ENCODE measurements at regions not wholly inside any gene's neighbourhood (a gene's known extent, or its start where the extent isn't known, plus 50 kb on each side); places are given as distances from the start of the nearest gene placed in this dataset.

DNA sequence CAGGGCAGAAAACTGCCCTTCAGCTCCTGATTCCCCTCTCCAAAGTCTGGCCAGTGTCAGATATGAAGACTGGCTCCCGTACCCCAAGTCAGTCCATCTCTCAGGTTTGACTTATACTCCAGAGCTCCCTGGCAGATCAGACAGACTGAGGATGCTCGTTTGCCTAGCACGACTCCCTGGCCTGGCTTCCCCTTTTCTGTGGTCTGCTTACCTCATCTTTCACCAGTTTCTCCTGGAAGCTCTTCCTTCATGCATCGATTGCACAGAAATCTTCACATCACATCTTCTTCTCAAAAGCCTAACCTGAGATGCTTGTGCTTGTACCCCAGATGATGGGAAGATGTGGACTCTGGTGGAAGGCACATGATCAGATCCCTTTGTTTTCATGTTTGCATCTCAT is 387.9 kb upstream of the POU3F3 start:
- ATAC-seq, result no peak
- TF ChIP-seq OSR1 (CRISPR knock-in tag; IDR thresholded peaks at IDR 0.05) (no peak), ARNTL (CRISPR knock-in tag; IDR thresholded peaks at IDR 0.05; ENCODE audit: borderline replicate concordance, low read depth) (no peak)

GRCh38 chr2:104468846-104469245 is 385.1 kb upstream of the POU3F3 start:
- ATAC-seq, result no peak

GRCh38 chr2:104472076-104472475 is 381.8 kb upstream of the POU3F3 start:
- no peak for ATAC-seq
- TF ChIP-seq TCF4 (CRISPR knock-in tag; IDR thresholded peaks at IDR 0.05; ENCODE audit: borderline replicate concordance) (no peak), TOX (CRISPR knock-in tag; IDR thresholded peaks at IDR 0.05; ENCODE audit: borderline replicate concordance) (no peak), TSHZ2 (CRISPR knock-in tag; IDR thresholded peaks at IDR 0.05) (no peak), ESRRG (CRISPR knock-in tag; IDR thresholded peaks at IDR 0.05) (no peak), ZFP3 (CRISPR knock-in tag; IDR thresholded peaks at IDR 0.05) (no peak)

More at GRCh38 chr2:104468846-104469245, 385.1 kb upstream of the POU3F3 start:
- no peak for TF ChIP-seq CSDC2 (CRISPR knock-in tag; IDR thresholded peaks at IDR 0.05)
- no peak for TF ChIP-seq BACH2 (CRISPR knock-in tag; IDR thresholded peaks at IDR 0.05; ENCODE audit: borderline replicate concordance)
- no peak for TF ChIP-seq TSHZ2 (CRISPR knock-in tag; IDR thresholded peaks at IDR 0.05)
- no peak for TF ChIP-seq TCF4 (CRISPR knock-in tag; IDR thresholded peaks at IDR 0.05; ENCODE audit: borderline replicate concordance)
- no peak for TF ChIP-seq OSR1 (CRISPR knock-in tag; IDR thresholded peaks at IDR 0.05)
- no peak for TF ChIP-seq PPARA (CRISPR knock-in tag; IDR thresholded peaks at IDR 0.05; ENCODE audit: borderline replicate concordance)
- TF ChIP-seq, protein P1, sequence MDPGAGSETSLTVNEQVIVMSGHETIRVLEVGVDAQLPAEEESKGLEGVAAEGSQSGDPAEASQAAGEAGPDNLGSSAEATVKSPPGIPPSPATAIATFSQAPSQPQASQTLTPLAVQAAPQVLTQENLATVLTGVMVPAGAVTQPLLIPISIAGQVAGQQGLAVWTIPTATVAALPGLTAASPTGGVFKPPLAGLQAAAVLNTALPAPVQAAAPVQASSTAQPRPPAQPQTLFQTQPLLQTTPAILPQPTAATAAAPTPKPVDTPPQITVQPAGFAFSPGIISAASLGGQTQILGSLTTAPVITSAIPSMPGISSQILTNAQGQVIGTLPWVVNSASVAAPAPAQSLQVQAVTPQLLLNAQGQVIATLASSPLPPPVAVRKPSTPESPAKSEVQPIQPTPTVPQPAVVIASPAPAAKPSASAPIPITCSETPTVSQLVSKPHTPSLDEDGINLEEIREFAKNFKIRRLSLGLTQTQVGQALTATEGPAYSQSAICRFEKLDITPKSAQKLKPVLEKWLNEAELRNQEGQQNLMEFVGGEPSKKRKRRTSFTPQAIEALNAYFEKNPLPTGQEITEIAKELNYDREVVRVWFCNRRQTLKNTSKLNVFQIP (CRISPR knock-in tag; IDR thresholded peaks at IDR 0.05; ENCODE audit: borderline replicate concordance, low read depth), result no peak
- TF ChIP-seq ARNTL (CRISPR knock-in tag; IDR thresholded peaks at IDR 0.05; ENCODE audit: borderline replicate concordance, low read depth), result no peak
- no peak for TF ChIP-seq ZNF565 (CRISPR knock-in tag; conservative IDR thresholded peaks at IDR 0.05; ENCODE audit: low read depth)
- no peak for TF ChIP-seq ISL1 (CRISPR knock-in tag; IDR thresholded peaks at IDR 0.05)
- TF ChIP-seq, protein P2, sequence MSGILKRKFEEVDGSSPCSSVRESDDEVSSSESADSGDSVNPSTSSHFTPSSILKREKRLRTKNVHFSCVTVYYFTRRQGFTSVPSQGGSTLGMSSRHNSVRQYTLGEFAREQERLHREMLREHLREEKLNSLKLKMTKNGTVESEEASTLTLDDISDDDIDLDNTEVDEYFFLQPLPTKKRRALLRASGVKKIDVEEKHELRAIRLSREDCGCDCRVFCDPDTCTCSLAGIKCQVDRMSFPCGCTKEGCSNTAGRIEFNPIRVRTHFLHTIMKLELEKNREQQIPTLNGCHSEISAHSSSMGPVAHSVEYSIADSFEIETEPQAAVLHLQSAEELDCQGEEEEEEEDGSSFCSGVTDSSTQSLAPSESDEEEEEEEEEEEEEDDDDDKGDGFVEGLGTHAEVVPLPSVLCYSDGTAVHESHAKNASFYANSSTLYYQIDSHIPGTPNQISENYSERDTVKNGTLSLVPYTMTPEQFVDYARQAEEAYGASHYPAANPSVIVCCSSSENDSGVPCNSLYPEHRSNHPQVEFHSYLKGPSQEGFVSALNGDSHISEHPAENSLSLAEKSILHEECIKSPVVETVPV (CRISPR knock-in tag; IDR thresholded peaks at IDR 0.05), result no peak

DNA sequence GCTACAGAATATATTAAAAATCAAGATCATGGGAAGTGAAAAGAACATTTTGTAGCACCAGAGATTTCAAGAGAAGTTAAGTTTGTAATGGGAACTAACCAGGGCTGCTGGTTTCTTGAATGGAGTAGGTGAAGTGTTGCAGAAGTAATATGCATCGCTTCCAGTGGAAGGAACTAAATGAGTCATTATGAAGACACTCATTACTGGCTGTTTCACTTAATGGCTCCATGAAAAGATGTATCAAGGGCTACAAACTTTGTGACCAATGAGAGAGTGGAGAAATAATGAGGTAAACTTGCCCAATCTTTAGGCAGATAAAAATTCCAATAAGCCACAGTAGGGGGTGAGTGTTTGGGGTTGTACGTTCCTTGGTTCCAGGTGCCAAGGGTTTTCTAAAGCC is 380.4 kb upstream of the POU3F3 start:
- ATAC-seq, result no peak
- no peak for TF ChIP-seq ARNTL (CRISPR knock-in tag; IDR thresholded peaks at IDR 0.05; ENCODE audit: borderline replicate concordance, low read depth)
- no peak for TF ChIP-seq ZC3H10 (CRISPR knock-in tag; IDR thresholded peaks at IDR 0.05)
- TF ChIP-seq ZFP30 (CRISPR knock-in tag; IDR thresholded peaks at IDR 0.05), result no peak
- TF ChIP-seq, protein P3, sequence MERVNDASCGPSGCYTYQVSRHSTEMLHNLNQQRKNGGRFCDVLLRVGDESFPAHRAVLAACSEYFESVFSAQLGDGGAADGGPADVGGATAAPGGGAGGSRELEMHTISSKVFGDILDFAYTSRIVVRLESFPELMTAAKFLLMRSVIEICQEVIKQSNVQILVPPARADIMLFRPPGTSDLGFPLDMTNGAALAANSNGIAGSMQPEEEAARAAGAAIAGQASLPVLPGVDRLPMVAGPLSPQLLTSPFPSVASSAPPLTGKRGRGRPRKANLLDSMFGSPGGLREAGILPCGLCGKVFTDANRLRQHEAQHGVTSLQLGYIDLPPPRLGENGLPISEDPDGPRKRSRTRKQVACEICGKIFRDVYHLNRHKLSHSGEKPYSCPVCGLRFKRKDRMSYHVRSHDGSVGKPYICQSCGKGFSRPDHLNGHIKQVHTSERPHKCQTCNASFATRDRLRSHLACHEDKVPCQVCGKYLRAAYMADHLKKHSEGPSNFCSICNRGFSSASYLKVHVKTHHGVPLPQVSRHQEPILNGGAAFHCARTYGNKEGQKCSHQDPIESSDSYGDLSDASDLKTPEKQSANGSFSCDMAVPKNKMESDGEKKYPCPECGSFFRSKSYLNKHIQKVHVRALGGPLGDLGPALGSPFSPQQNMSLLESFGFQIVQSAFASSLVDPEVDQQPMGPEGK (CRISPR knock-in tag; IDR thresholded peaks at IDR 0.05; ENCODE audit: borderline replicate concordance), result no peak
- TF ChIP-seq OSR1 (CRISPR knock-in tag; IDR thresholded peaks at IDR 0.05), result no peak
- TF ChIP-seq ESRRG (CRISPR knock-in tag; IDR thresholded peaks at IDR 0.05), result no peak
- TF ChIP-seq SNAI2 (CRISPR knock-in tag; IDR thresholded peaks at IDR 0.05), result no peak
- TF ChIP-seq, protein P4, sequence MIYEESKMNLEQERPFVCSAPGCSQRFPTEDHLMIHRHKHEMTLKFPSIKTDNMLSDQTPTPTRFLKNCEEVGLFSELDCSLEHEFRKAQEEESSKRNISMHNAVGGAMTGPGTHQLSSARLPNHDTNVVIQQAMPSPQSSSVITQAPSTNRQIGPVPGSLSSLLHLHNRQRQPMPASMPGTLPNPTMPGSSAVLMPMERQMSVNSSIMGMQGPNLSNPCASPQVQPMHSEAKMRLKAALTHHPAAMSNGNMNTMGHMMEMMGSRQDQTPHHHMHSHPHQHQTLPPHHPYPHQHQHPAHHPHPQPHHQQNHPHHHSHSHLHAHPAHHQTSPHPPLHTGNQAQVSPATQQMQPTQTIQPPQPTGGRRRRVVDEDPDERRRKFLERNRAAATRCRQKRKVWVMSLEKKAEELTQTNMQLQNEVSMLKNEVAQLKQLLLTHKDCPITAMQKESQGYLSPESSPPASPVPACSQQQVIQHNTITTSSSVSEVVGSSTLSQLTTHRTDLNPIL (CRISPR knock-in tag; IDR thresholded peaks at IDR 0.05; ENCODE audit: low read depth), result no peak
- TF ChIP-seq PPARA (CRISPR knock-in tag; IDR thresholded peaks at IDR 0.05; ENCODE audit: borderline replicate concordance), result no peak
- TF ChIP-seq ISL1 (CRISPR knock-in tag; IDR thresholded peaks at IDR 0.05), result no peak
- no peak for TF ChIP-seq ZNF8 (CRISPR knock-in tag; IDR thresholded peaks at IDR 0.05)
- TF ChIP-seq GLIS3 (CRISPR knock-in tag; IDR thresholded peaks at IDR 0.05), result no peak
- TF ChIP-seq TOX (CRISPR knock-in tag; IDR thresholded peaks at IDR 0.05; ENCODE audit: borderline replicate concordance), result no peak
- TF ChIP-seq, protein P2 (CRISPR knock-in tag; IDR thresholded peaks at IDR 0.05), result no peak
- TF ChIP-seq TCF4 (CRISPR knock-in tag; IDR thresholded peaks at IDR 0.05; ENCODE audit: borderline replicate concordance), result no peak
- TF ChIP-seq BACH2 (CRISPR knock-in tag; IDR thresholded peaks at IDR 0.05; ENCODE audit: borderline replicate concordance), result no peak
- TF ChIP-seq ZNF70 (CRISPR knock-in tag; IDR thresholded peaks at IDR 0.05), result no peak

All from SK-N-SH treated with all-trans-retinoic acid at 6 μM for 48 hours (cell line).